HepG2 (cell line): ENCODE measurements at regions not wholly inside any gene's neighbourhood (a gene's known extent, or its start where the extent isn't known, plus 50 kb on each side); places are given as distances from the start of the nearest gene placed in this dataset.

Experiments
- ATAC-seq: fragments of 200-7000 bp; cut with Tn5 transposase; 3 replicates; pipeline ENCODE4 v1.9.1; 2020; ENCODE audit warnings: mild to moderate bottlenecking, moderate library complexity
- BruUV-seq: library from RNA; stranded (reverse); fragments of 400-500 nt; replicated peaks from 2 replicates; lab custom pipeline; 2021; lab: Mats Ljungman, UMichigan
- CTCF ChIA-PET: fragments of 300-600 bp; formaldehyde crosslinking; extraction: SDS; loops from one replicate; lab custom pipeline; 2021; ENCODE audit warnings: low total read pairs, inconsistent platforms, low intra/inter-chr PET ratio; lab: Yijun Ruan, JAX
- POLR2A ChIA-PET: fragments of 350-600 bp; sonication (Branson Sonifier 250); formaldehyde crosslinking; loops from one replicate; lab custom pipeline; 2020; ENCODE audit warnings: antibody characterized with exemption, inconsistent platforms; lab: Yijun Ruan, JAX
- DNase-seq: peaks from one replicate; pipeline ENCODE4 v3.0.0-alpha.2; 2015; ENCODE audit warnings: low spot score
- FAIRE-seq: peaks from 3 replicates; lab custom pipeline; 2011; peaks lifted over from hg19 to GRCh38; lab: Jason Lieb, UNC
- H2AFZ ChIP-seq: one replicate; pipeline ENCODE4 v1.6.1; 2011; ENCODE audit warnings: low read length, inconsistent platforms
- H3K27ac ChIP-seq: fragments of 300-600 bp; 3 replicates; pipeline ENCODE4 v1.8.0; 2011; ENCODE audit warnings: mixed run types, mild to moderate bottlenecking, mixed read lengths, low read length, inconsistent platforms; ENCODE audit not compliant: insufficient read depth; ENCODE audit errors: extremely low read length
- H3K27me3 ChIP-seq, 2 experiments: fragments of 200-600 bp in 1 of 2; 2 replicates in 1 of 2; 3 replicates in 1 of 2; pipeline versions ENCODE4 v1.6.0 to v1.8.0; 2011; ENCODE audit warnings: low read length in 2 of 2, mild to moderate bottlenecking in 2 of 2, moderate library complexity in 2 of 2, inconsistent platforms in 1 of 2; ENCODE audit not compliant: insufficient read depth in 2 of 2, control insufficient read depth in 1 of 2
- H3K36me3 ChIP-seq, 2 experiments: fragments of 200-600 bp in 1 of 2; replicated peaks in 1 of 2; 2 replicates in 1 of 2; 3 replicates in 1 of 2; pipeline versions ENCODE4 v1.5.1 to v1.8.0; 2011; ENCODE audit warnings: low read length in 2 of 2, inconsistent platforms in 1 of 2; ENCODE audit not compliant: insufficient read depth in 2 of 2, control insufficient read depth in 1 of 2
- H3K4me1 ChIP-seq: 2 replicates; pipeline ENCODE4 v1.5.1; 2012; ENCODE audit warnings: low read length, inconsistent platforms; ENCODE audit not compliant: insufficient read depth
- H3K4me2 ChIP-seq: 2 replicates; pipeline ENCODE4 v1.6.0; 2011; ENCODE audit warnings: low read depth, low read length, inconsistent platforms
- H3K4me3 ChIP-seq, 3 experiments: fragments of 200-600 bp in 1 of 3; sonication (generic), shearing (Covaris generic) in 1 of 3; replicated peaks in 1 of 3; 2 replicates each; pipeline ENCODE4 v1.5.1; 2011 to 2016; ENCODE audit warnings: low read length in 3 of 3, inconsistent platforms in 2 of 3, low read depth in 2 of 3, mild to moderate bottlenecking in 2 of 3, control low read depth in 1 of 3, mixed read lengths in 1 of 3; ENCODE audit not compliant: insufficient read depth in 1 of 3
- H3K79me2 ChIP-seq: one replicate; pipeline ENCODE4 v1.6.1; 2011; ENCODE audit warnings: low read length, inconsistent platforms; ENCODE audit not compliant: insufficient read depth
- H3K9ac ChIP-seq: 2 replicates; pipeline ENCODE4 v1.6.0; 2011; ENCODE audit warnings: mild to moderate bottlenecking, low read depth, low read length, inconsistent platforms; ENCODE audit not compliant: insufficient read depth
- H3K9me3 ChIP-seq: 2 replicates; pipeline ENCODE4 v1.5.1; 2012; ENCODE audit warnings: mild to moderate bottlenecking, low read length
- H4K20me1 ChIP-seq: 2 replicates; pipeline ENCODE4 v1.6.0; 2011; ENCODE audit warnings: inconsistent platforms, mild to moderate bottlenecking, low read length, moderate library complexity; ENCODE audit not compliant: insufficient read depth
- DNMT3B ChIP-seq: conservative IDR thresholded peaks from 2 replicates; pipeline ENCODE4 v1.6.1; 2016; ENCODE audit warnings: missing biosample characterization, control low read depth
- ETV6 ChIP-seq: sonication (generic); formaldehyde crosslinking; conservative IDR thresholded peaks from 2 replicates; pipeline ENCODE4 v1.4.0; 2020; ENCODE audit warnings: missing genetic modification reagents
- PCBP2 ChIP-seq: fragments of 200-400 bp; formaldehyde crosslinking; optimal IDR thresholded peaks from 2 replicates; pipeline ENCODE3; 2018; ENCODE audit warnings: low read length, low read depth; ENCODE audit not compliant: poor library complexity, severe bottlenecking
- PRDM10 ChIP-seq: sonication (generic); formaldehyde crosslinking; IDR thresholded peaks from 2 replicates; pipeline ENCODE4 v1.4.0; 2020; ENCODE audit warnings: low read depth, missing genetic modification reagents
- RARG ChIP-seq: sonication (generic); formaldehyde crosslinking; IDR thresholded peaks from 2 replicates; pipeline ENCODE4 v1.4.0; 2020; ENCODE audit warnings: low read depth, mild to moderate bottlenecking, missing genetic modification reagents
- RXRA ChIP-seq: sonication (generic); formaldehyde crosslinking; IDR thresholded peaks from 2 replicates; pipeline ENCODE4 v1.5.1; 2020; ENCODE audit warnings: missing genetic modification reagents
- SP140L ChIP-seq: sonication (generic); formaldehyde crosslinking; IDR thresholded peaks from 2 replicates; pipeline ENCODE4 v1.4.0; 2020; ENCODE audit warnings: missing genetic modification reagents, borderline replicate concordance
- TAF15 ChIP-seq: fragments of 200-400 bp; formaldehyde crosslinking; IDR thresholded peaks from one replicate; pipeline ENCODE4 v1.6.1; 2018; ENCODE audit warnings: mild to moderate bottlenecking, low read depth, low read length; ENCODE audit not compliant: poor library complexity, severe bottlenecking
- ZNF18 ChIP-seq: sonication (generic); formaldehyde crosslinking; IDR thresholded peaks from 2 replicates; pipeline ENCODE4 v1.8.0; 2022; ENCODE audit warnings: mild to moderate bottlenecking, missing genetic modification reagents; ENCODE audit not compliant: insufficient replicate concordance
- ZNF713 ChIP-seq: sonication (generic); formaldehyde crosslinking; IDR thresholded peaks from 2 replicates; pipeline ENCODE4 v1.4.0; 2020; ENCODE audit warnings: mild to moderate bottlenecking, missing genetic modification reagents
- ZNF776 ChIP-seq: sonication (generic); formaldehyde crosslinking; IDR thresholded peaks from 2 replicates; pipeline ENCODE4 v1.4.0; 2020; ENCODE audit warnings: mild to moderate bottlenecking, missing genetic modification reagents
- ZNF816 ChIP-seq: sonication (generic); formaldehyde crosslinking; IDR thresholded peaks from 2 replicates; pipeline ENCODE4 v1.8.0; 2022; ENCODE audit warnings: missing genetic modification reagents, mild to moderate bottlenecking, borderline replicate concordance
- ZZZ3 ChIP-seq: sonication (generic); formaldehyde crosslinking; IDR thresholded peaks from 2 replicates; pipeline ENCODE4 v1.4.0; 2020; ENCODE audit warnings: missing genetic modification reagents, mild to moderate bottlenecking, borderline replicate concordance
- WGBS: methylation state at CpG from one replicate; pipeline ENCODE4 v1.1.6; 2017; ENCODE audit warnings: low lambda C conversion rate; 5-methylcytosine and 5-hydroxymethylcytosine counted together
- in situ Hi-C: cut with HindIII; loops from 2 replicates; pipeline ENCODE4 v1.10.0; 2017; ENCODE audit warnings: low pct_unique_long_range_greater_than_20kb; ENCODE audit not compliant: extremely low pct_ligation_motif_present
- intact Hi-C: fragments of 100-400 bp; cut with micrococcal nuclease; formaldehyde crosslinking; loops from one replicate; pipeline ENCODE4 v1.10.0; 2022; ENCODE audit not compliant: unreplicated experiment
- TF ChIP-seq, protein P1 (sequence below): IDR thresholded peaks from 2 replicates; pipeline ENCODE4 v1.4.0; 2020; ENCODE audit warnings: mild to moderate bottlenecking, missing genetic modification reagents

- FAIRE-seq (no peak), ATAC-seq (no peak), DNase-seq (no peak)
- H3K4me1 ChIP-seq = no peaks in the 10 kb centered on the region
- ChIA-PET CTCF (no interaction called here), POLR2A (no interaction called here)
- BruUV-seq = no TSS peak
- no peak overlapping the region for H3K4me2 ChIP-seq
- H3K9ac ChIP-seq = no peak overlapping the region
- H3K27ac ChIP-seq = no peak overlapping the region
- intact Hi-C loops (no loop called here), in situ Hi-C loops (no loop called here)
- no peak overlapping the region for H2AFZ ChIP-seq
- no peaks in the 10 kb centered on the region for H3K27me3 ChIP-seq
- H4K20me1 ChIP-seq = no peaks in the 10 kb centered on the region
- H3K9me3 ChIP-seq = no peaks in the 10 kb centered on the region
- 0% methylated on average over 3 of the region's 3 CpGs for WGBS
- no peaks in the 10 kb centered on the region for H3K36me3 ChIP-seq
- no peak overlapping the region for H3K4me3 ChIP-seq
- H3K79me2 ChIP-seq = no peaks in the 10 kb centered on the region
- TF ChIP-seq SP140L (CRISPR knock-in tag) = no peak
- TF ChIP-seq RXRA = no peak
- TF ChIP-seq ETV6 = no peak
- TF ChIP-seq ZZZ3 (CRISPR knock-in tag) = no peak
- no peak for TF ChIP-seq PRDM10 (CRISPR knock-in tag)
- TF ChIP-seq RARG (CRISPR knock-in tag) = no peak
- no peak for TF ChIP-seq DNMT3B (CRISPR knock-in tag)
- TF ChIP-seq ZNF18 (CRISPR knock-in tag) = no peak
- no peak for TF ChIP-seq TAF15
- no peak for TF ChIP-seq ZNF713 (CRISPR knock-in tag)
- TF ChIP-seq, protein P1, sequence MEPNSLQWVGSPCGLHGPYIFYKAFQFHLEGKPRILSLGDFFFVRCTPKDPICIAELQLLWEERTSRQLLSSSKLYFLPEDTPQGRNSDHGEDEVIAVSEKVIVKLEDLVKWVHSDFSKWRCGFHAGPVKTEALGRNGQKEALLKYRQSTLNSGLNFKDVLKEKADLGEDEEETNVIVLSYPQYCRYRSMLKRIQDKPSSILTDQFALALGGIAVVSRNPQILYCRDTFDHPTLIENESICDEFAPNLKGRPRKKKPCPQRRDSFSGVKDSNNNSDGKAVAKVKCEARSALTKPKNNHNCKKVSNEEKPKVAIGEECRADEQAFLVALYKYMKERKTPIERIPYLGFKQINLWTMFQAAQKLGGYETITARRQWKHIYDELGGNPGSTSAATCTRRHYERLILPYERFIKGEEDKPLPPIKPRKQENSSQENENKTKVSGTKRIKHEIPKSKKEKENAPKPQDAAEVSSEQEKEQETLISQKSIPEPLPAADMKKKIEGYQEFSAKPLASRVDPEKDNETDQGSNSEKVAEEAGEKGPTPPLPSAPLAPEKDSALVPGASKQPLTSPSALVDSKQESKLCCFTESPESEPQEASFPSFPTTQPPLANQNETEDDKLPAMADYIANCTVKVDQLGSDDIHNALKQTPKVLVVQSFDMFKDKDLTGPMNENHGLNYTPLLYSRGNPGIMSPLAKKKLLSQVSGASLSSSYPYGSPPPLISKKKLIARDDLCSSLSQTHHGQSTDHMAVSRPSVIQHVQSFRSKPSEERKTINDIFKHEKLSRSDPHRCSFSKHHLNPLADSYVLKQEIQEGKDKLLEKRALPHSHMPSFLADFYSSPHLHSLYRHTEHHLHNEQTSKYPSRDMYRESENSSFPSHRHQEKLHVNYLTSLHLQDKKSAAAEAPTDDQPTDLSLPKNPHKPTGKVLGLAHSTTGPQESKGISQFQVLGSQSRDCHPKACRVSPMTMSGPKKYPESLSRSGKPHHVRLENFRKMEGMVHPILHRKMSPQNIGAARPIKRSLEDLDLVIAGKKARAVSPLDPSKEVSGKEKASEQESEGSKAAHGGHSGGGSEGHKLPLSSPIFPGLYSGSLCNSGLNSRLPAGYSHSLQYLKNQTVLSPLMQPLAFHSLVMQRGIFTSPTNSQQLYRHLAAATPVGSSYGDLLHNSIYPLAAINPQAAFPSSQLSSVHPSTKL (CRISPR knock-in tag) = no peak
- TF ChIP-seq ZNF776 (CRISPR knock-in tag) = no peak
- no peak for TF ChIP-seq PCBP2
- TF ChIP-seq ZNF816 (CRISPR knock-in tag) = no peak
Observed at GRCh38 chr18:24840051-24840450, 379.6 kb downstream of the HRH4 start.
